SK-N-SH treated with all-trans-retinoic acid at 6 μM for 48 hours (cell line): ENCODE measurements at regions not wholly inside any gene's neighbourhood (a gene's known extent, or its start where the extent isn't known, plus 50 kb on each side); places are given as distances from the start of the nearest gene placed in this dataset.

Source experiments
- ATAC-seq: fragments of 200-7000 bp; cut with Tn5 transposase; 3 replicates; pipeline ENCODE4 v1.9.1; 2020; ENCODE audit warnings: mild to moderate bottlenecking, moderate library complexity
- BACH2 ChIP-seq: fragments of 250-450 bp; sonication (Bioruptor Pico); IDR thresholded peaks from 2 replicates; pipeline ENCODE4 v1.9.0; 2021; ENCODE audit warnings: mild to moderate bottlenecking, borderline replicate concordance
- CREB5 ChIP-seq: fragments of 250-450 bp; sonication (Bioruptor Pico); IDR thresholded peaks from 2 replicates; pipeline ENCODE4 v1.5.1; 2020; ENCODE audit warnings: low read depth, mild to moderate bottlenecking, moderate library complexity
- CSDC2 ChIP-seq: fragments of 250-450 bp; sonication (Bioruptor Pico); IDR thresholded peaks from 2 replicates; pipeline ENCODE4 v1.5.0; 2020; ENCODE audit warnings: mild to moderate bottlenecking, moderate library complexity
- CSRNP3 ChIP-seq: fragments of 250-450 bp; sonication (Bioruptor Pico); IDR thresholded peaks from 2 replicates; pipeline ENCODE4 v1.5.1; 2021; ENCODE audit warnings: mild to moderate bottlenecking, moderate library complexity
- ESRRG ChIP-seq: fragments of 250-450 bp; sonication (Bioruptor Pico); IDR thresholded peaks from 2 replicates; pipeline ENCODE4 v1.6.1; 2021; ENCODE audit warnings: mild to moderate bottlenecking
- ISL1 ChIP-seq: fragments of 250-450 bp; sonication (Bioruptor Pico); IDR thresholded peaks from 2 replicates; pipeline ENCODE4 v2.1.2; 2022; ENCODE audit warnings: mild to moderate bottlenecking, moderate library complexity
- PATZ1 ChIP-seq: fragments of 250-450 bp; sonication (Bioruptor Pico); IDR thresholded peaks from 2 replicates; pipeline ENCODE4 v1.8.0; 2020; ENCODE audit warnings: mild to moderate bottlenecking, moderate library complexity, borderline replicate concordance
- POU6F1 ChIP-seq: fragments of 250-450 bp; sonication (Bioruptor Pico); IDR thresholded peaks from 2 replicates; pipeline ENCODE4 v1.8.0; 2021; ENCODE audit warnings: low read depth, mild to moderate bottlenecking, moderate library complexity, borderline replicate concordance
- PPARA ChIP-seq: fragments of 250-450 bp; sonication (Bioruptor Pico); IDR thresholded peaks from 2 replicates; pipeline ENCODE4 v1.5.0; 2020; ENCODE audit warnings: mild to moderate bottlenecking, borderline replicate concordance
- RARB ChIP-seq: fragments of 250-450 bp; sonication (Bioruptor Pico); IDR thresholded peaks from 2 replicates; pipeline ENCODE4 v1.8.0; 2021; ENCODE audit warnings: mild to moderate bottlenecking, moderate library complexity
- SNAI2 ChIP-seq: fragments of 250-450 bp; sonication (Bioruptor Pico); IDR thresholded peaks from 2 replicates; pipeline ENCODE4 v1.5.0; 2020; ENCODE audit warnings: mild to moderate bottlenecking, moderate library complexity
- TCF4 ChIP-seq: fragments of 250-450 bp; sonication (Bioruptor Pico); IDR thresholded peaks from 2 replicates; pipeline ENCODE4 v1.8.0; 2021; ENCODE audit warnings: mild to moderate bottlenecking, moderate library complexity, borderline replicate concordance
- TOX ChIP-seq: fragments of 250-450 bp; sonication (Bioruptor Pico); IDR thresholded peaks from 2 replicates; pipeline ENCODE4 v1.8.0; 2021; ENCODE audit warnings: mild to moderate bottlenecking, moderate library complexity, borderline replicate concordance
- TSHZ2 ChIP-seq: fragments of 250-450 bp; sonication (Bioruptor Pico); IDR thresholded peaks from 2 replicates; pipeline ENCODE4 v1.5.0; 2020; ENCODE audit warnings: mild to moderate bottlenecking, moderate library complexity
- ZC3H10 ChIP-seq: fragments of 250-450 bp; sonication (Bioruptor Pico); IDR thresholded peaks from 2 replicates; pipeline ENCODE4 v1.5.1; 2021; ENCODE audit warnings: mild to moderate bottlenecking, moderate library complexity
- ZFP3 ChIP-seq: fragments of 250-450 bp; sonication (Bioruptor Pico); IDR thresholded peaks from 2 replicates; pipeline ENCODE4 v1.5.0; 2020; ENCODE audit warnings: mild to moderate bottlenecking, moderate library complexity
- ZFP30 ChIP-seq: fragments of 450-650 bp; formaldehyde crosslinking; IDR thresholded peaks from 2 replicates; pipeline ENCODE4 v1.5.0; 2022; ENCODE audit warnings: mild to moderate bottlenecking, moderate library complexity
- ZNF565 ChIP-seq: fragments of 450-650 bp; formaldehyde crosslinking; conservative IDR thresholded peaks from 2 replicates; pipeline ENCODE4 v1.5.0; 2020; ENCODE audit warnings: low read depth, mild to moderate bottlenecking, moderate library complexity
- ZNF8 ChIP-seq: fragments of 450-650 bp; formaldehyde crosslinking; IDR thresholded peaks from 2 replicates; pipeline ENCODE4 v1.5.0; 2020; ENCODE audit warnings: mild to moderate bottlenecking, moderate library complexity

GRCh38 chr11:97574976-97575665 is 1185.3 kb downstream of the JRKL start:
- no peak for ATAC-seq
- TF ChIP-seq TOX (CRISPR knock-in tag) (no peak), RARB (no peak), CSDC2 (CRISPR knock-in tag) (no peak), PATZ1 (CRISPR knock-in tag) (no peak), CSRNP3 (CRISPR knock-in tag) (no peak), CREB5 (CRISPR knock-in tag) (no peak), PPARA (CRISPR knock-in tag) (no peak), SNAI2 (CRISPR knock-in tag) (no peak), ZFP30 (CRISPR knock-in tag) (no peak), TSHZ2 (CRISPR knock-in tag) (no peak), ESRRG (no peak), ZC3H10 (CRISPR knock-in tag) (no peak), POU6F1 (CRISPR knock-in tag) (no peak), BACH2 (CRISPR knock-in tag) (no peak)

- TF ChIP-seq ISL1 (CRISPR knock-in tag) (no peak), TSHZ2 (CRISPR knock-in tag) (no peak), ZFP3 (CRISPR knock-in tag) (no peak), TCF4 (CRISPR knock-in tag) (no peak), ZFP30 (CRISPR knock-in tag) (no peak), ZNF565 (CRISPR knock-in tag) (no peak), ZC3H10 (CRISPR knock-in tag) (no peak), TOX (CRISPR knock-in tag) (no peak), POU6F1 (CRISPR knock-in tag) (no peak), ZNF8 (CRISPR knock-in tag) (no peak), RARB (no peak), PPARA (CRISPR knock-in tag) (no peak)
- ATAC-seq, result no peak
Measured at GRCh38 chr11:97607291-97608000, 1217.6 kb downstream of the JRKL start.
